Astrocyte of the spinal cord (primary cell): ENCODE measurements at regions not wholly inside any gene's neighbourhood (a gene's known extent, or its start where the extent isn't known, plus 50 kb on each side); places are given as distances from the start of the nearest gene placed in this dataset.

Source experiments
- DNase-seq: peaks from one replicate; pipeline ENCODE4 v3.0.0; 2011; ENCODE audit warnings: low read depth, low spot score
- H3K4me3 ChIP-seq: 2 replicates; pipeline ENCODE4 v1.5.1; 2011; ENCODE audit warnings: low read depth, mild to moderate bottlenecking, low read length, moderate library complexity
- in situ Hi-C: cut with HindIII; loops from 2 replicates; pipeline ENCODE4 v1.10.0; 2017; ENCODE audit warnings: low sequenced_read_pairs
- TF ChIP-seq, protein P1 (sequence below): IDR thresholded peaks from 2 replicates; pipeline ENCODE4 v1.5.1; 2012; ENCODE audit warnings: low read depth, mild to moderate bottlenecking, low read length, inconsistent platforms

DNA sequence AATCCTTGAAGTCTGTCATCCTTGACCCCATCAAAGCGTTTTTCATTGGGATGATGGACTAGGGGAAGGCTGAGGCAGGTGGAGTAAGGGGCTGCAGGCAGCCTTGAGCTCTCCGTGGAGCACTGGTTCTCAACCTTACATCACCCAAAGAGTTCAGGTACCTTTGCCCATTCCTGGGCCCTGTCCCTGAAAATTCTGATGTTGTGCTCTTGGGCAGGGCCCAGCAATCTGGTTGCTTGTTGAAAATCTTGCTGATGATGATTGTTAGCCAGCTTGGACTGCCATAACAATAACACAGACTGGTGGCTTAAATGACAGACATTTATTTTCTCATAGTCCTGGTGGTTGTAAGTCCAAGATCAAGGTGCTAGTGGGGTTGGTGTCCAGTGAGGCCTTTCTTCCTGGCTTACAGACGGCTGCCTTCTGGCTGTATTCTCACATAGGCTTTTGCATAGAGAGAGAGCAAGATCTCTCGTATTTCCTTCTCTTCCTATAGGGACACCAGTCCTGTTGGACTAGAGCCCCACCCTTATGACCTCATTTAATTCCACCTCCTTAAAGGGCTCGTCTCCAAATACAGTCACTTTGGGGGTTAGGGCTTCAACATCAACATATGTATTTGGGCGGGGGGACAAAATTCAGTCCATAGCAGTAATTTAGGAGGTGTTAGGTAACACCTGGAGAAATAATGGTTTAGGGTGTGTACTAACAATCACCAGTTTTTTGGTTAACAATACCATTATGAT is 104.9 kb downstream of the PLEKHG1 start:
- no peak overlapping the region for H3K4me3 ChIP-seq
- in situ Hi-C loops: no loop called here
- TF ChIP-seq, protein P1, sequence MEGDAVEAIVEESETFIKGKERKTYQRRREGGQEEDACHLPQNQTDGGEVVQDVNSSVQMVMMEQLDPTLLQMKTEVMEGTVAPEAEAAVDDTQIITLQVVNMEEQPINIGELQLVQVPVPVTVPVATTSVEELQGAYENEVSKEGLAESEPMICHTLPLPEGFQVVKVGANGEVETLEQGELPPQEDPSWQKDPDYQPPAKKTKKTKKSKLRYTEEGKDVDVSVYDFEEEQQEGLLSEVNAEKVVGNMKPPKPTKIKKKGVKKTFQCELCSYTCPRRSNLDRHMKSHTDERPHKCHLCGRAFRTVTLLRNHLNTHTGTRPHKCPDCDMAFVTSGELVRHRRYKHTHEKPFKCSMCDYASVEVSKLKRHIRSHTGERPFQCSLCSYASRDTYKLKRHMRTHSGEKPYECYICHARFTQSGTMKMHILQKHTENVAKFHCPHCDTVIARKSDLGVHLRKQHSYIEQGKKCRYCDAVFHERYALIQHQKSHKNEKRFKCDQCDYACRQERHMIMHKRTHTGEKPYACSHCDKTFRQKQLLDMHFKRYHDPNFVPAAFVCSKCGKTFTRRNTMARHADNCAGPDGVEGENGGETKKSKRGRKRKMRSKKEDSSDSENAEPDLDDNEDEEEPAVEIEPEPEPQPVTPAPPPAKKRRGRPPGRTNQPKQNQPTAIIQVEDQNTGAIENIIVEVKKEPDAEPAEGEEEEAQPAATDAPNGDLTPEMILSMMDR: no peak
- DNase-seq: no peak

DNA sequence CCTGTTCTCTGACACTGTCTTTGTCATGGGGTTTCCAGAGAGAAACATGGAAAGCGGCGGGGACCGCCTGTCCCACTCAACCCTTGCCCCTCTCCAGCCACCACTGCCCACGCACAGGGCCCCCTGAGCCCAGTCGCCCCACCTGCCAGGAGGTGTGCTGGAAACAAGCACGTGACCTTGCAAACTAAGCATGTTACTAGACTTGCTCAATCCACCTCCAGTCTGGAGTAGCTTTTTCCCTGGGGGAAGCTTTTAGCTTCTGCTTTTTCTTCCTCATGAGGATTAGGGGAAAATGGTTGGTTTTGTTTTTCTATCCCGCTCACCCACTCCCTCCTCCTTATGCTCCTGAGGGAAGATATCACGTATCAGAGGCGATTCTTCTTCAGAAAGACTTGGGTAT is 105.7 kb downstream of the PLEKHG1 start:
- H3K4me3 ChIP-seq: no peak overlapping the region
- in situ Hi-C loops: no loop called here
- no peak for DNase-seq
- TF ChIP-seq, protein P1: no peak

DNA sequence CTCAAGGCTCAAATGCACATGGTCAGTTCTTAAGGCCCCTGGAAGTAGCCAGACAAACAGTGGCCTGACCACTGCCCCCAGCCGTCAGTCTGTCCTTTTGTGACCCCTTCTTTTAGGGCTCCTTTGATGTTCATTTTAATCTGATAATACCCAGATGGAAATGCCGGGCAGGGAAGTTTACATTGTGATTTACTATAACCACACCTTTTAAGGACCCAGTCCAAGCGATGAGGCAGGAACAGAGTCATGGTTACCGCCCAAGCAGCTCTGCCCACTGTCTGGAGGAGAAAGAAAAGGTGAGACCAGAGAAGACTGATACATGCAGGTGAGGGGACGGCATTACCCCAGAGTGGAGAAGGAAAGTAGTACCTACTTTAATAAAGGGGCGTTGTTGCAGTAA is 110.6 kb downstream of the PLEKHG1 start:
- TF ChIP-seq, protein P1: no peak
- no peak for DNase-seq
- H3K4me3 ChIP-seq: no peak overlapping the region
- in situ Hi-C loops: no loop called here

DNA sequence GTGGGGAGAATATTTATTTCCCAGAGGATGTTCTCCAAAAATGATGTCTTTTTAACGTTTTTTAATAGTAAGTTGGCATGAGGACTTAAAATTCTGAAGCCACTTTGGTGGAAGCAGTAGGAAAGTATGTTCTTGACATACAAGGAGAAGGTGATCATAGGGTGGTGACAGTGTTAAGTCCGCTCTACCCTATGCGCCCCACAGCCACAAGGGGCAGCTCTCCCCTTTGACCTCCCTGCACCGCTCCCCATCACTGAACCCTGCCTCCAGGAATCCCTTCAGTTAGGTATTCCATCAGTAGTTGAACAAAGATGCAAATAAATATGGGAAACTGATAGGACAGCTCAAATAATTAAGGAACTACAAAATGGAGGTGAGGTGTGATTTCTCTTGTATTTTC is 111.4 kb downstream of the PLEKHG1 start:
- TF ChIP-seq, protein P1: no peak
- in situ Hi-C loops: no loop called here
- DNase-seq: no peak
- no peak overlapping the region for H3K4me3 ChIP-seq

DNA sequence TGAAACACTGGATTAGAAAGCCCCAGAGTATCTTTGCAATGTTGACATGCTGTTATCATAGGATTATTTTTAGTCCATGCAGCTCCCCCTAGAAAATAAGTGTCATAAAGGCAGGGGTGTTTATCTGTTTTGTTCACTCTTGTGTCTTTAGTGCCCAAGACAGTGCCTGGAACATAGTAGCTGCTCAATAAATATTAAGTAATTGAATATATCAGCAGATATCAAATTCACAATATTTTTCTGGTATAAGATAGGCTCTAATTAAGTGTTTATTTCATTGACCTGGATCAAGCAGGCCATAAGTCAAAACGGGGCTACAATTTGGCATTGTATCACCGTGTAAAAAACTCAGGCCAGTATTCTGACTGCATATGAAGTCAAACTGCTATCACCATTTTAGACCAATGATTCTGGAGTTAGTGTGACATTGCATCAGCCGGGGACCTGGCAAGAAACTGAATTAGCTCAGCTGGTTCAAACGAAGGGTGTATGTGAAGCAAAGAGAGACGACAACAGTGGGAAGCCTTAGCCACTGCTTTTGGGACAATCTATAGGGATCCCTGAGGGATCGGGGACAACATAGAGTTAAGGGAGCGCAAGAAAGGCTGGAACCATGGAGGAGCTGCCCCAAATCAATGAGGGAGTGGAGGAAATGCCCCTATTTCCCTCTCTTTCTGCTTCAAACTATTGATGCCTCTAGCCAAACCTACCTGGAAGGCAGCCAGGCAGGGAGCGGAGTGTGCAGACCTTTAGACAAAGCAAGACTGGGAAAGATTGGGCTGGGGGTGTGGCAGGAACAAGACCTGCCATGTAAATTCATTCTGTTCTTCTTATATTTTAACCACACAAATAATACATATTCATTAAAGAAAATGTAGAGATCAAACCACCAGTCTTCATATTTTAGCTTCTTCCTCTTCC is 112.2 kb downstream of the PLEKHG1 start:
- TF ChIP-seq, protein P1: no peak
- no peak for DNase-seq
- no peak overlapping the region for H3K4me3 ChIP-seq
- in situ Hi-C loops: no loop called here

DNA sequence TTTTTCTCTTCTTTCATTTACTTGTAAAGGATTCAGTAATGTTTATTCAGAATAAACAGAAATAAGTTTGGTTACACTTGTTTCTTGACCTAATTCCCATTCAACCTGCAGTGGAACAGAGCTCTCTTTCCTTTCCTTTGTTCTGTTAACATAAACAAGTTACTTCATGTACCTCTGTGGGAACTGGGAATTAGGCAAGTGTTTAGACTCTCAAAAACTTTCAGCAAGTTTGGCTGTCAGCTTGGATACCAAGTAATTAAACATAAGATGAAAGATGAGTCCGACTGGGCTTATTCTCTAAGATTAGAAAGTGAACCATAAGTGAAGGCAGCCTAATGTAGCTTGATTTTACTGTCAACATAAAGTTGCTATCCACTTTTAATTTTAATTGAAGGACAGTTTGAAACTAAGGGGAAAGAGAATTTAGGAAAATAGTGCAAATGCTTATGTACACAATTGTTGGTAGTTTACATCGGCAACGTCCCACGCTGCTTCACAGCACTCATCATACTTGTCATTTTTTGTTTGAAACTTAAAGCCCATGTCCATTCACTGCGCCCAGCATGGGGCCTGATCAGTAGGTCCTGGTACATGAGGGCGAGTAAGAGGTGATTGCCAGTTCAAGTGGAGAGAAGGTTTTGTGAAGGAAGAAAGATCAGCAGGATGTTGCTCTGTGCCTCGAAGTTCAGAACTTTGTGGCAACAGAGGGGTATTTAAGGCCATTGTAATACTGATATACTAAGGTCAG is 113.0 kb downstream of the PLEKHG1 start:
- in situ Hi-C loops: no loop called here
- H3K4me3 ChIP-seq: no peak overlapping the region
- no peak for DNase-seq
- TF ChIP-seq, protein P1: no peak
